Body of pancreas (tissue), 4 donors: ENCODE measurements at regions not wholly inside any gene's neighbourhood (a gene's known extent, or its start where the extent isn't known, plus 50 kb on each side); places are given as distances from the start of the nearest gene placed in this dataset.

Source experiments
- ATAC-seq: fragments of 150-250 bp; one replicate; pipeline ENCODE4 v1.9.1; 2016
- DNase-seq, 4 donors: peaks; one replicate each; pipeline ENCODE4 v3.0.0-alpha.2; 2019
- H3K27ac ChIP-seq, 4 donors: fragments of 200-600 bp; sonication (generic); 1 replicate in 3 of 4; 2 replicates in 1 of 4; pipeline versions ENCODE4 v1.5.1 to v1.6.1; 2016 to 2019; ENCODE audit warnings: mild to moderate bottlenecking in 1 of 4, mixed read lengths in 1 of 4, moderate library complexity in 1 of 4
- H3K27me3 ChIP-seq, 2 donors: fragments of 200-600 bp; sonication (generic); one replicate each; pipeline ENCODE4 v1.6.0; 2016; ENCODE audit warnings: mild to moderate bottlenecking in 1 of 2
- H3K36me3 ChIP-seq, 2 donors: fragments of 200-600 bp; sonication (generic); replicated peaks in 1 of 2; 2 replicates each; pipeline ENCODE4 v1.5.1; 2016; ENCODE audit warnings: low read depth in 2 of 2; ENCODE audit not compliant: insufficient read depth in 1 of 2
- H3K4me1 ChIP-seq: fragments of 200-600 bp; sonication (generic); one replicate; pipeline ENCODE4 v1.6.0; 2016
- H3K4me3 ChIP-seq, 2 donors: fragments of 200-600 bp; sonication (generic); 1 replicate in 1 of 2; 2 replicates in 1 of 2; pipeline ENCODE4 v1.5.1; 2016 to 2019
- H3K9me3 ChIP-seq, 3 donors: fragments of 200-600 bp; sonication (generic); 1 replicate in 2 of 3; 2 replicates in 1 of 3; pipeline ENCODE4 v1.5.1; 2016
- POLR2A ChIP-seq, 3 donors: fragments of 450-650 bp; IDR thresholded peaks; one replicate each; pipeline ENCODE4 v1.6.1; 2016; ENCODE audit warnings: antibody characterized with exemption in 3 of 3, mild to moderate bottlenecking in 2 of 3
- WGBS, 2 donors: methylation state at CpG; one replicate each; pipeline ENCODE4 v1.1.5; 2017; 5-methylcytosine and 5-hydroxymethylcytosine counted together
- intact Hi-C: fragments of 100-400 bp; cut with DNase I; formaldehyde crosslinking; loops from one replicate; pipeline ENCODE4 v1.15.1; 2023
- TF ChIP-seq, protein P1 (sequence below), 7 experiments: fragments of 450-650 bp in 4 of 7; fragments of 200-600 bp in 3 of 7; sonication (generic) in 3 of 7; IDR thresholded peaks; one replicate each; pipeline ENCODE4 v1.5.1; 2016 to 2019; ENCODE audit warnings: antibody characterized with exemption in 7 of 7

DNA sequence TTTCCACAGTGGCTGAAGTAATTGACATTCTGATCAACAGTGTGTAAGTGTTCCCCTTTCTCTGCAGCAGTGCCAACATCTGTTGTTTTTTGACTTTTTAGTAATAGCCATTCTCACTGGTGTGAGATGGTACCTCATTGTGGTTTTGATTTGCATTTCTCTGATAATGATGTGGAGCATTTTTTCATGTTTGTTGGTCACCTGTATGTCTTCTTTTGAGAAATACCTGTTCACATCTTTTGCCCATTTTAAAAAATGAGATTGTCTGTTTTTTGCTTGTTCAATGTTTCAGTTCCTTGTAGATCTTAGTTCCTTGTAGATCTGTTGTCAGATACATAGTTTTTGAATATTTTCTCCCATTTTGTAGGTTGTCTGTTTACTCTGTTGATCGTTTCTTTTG is 162.5 kb upstream of the PITX1 start:
- H3K9me3 ChIP-seq: no peaks in the 10 kb centered on the region
- ATAC-seq (no peak), DNase-seq (no peak)
- intact Hi-C loops: loop anchor here (10.0 kb wide), 1 partner anchor 282 kb away; no protein-coding TSS in a partner anchor
- H3K4me1 ChIP-seq: no peaks in the 10 kb centered on the region
- TF ChIP-seq, protein P1, sequence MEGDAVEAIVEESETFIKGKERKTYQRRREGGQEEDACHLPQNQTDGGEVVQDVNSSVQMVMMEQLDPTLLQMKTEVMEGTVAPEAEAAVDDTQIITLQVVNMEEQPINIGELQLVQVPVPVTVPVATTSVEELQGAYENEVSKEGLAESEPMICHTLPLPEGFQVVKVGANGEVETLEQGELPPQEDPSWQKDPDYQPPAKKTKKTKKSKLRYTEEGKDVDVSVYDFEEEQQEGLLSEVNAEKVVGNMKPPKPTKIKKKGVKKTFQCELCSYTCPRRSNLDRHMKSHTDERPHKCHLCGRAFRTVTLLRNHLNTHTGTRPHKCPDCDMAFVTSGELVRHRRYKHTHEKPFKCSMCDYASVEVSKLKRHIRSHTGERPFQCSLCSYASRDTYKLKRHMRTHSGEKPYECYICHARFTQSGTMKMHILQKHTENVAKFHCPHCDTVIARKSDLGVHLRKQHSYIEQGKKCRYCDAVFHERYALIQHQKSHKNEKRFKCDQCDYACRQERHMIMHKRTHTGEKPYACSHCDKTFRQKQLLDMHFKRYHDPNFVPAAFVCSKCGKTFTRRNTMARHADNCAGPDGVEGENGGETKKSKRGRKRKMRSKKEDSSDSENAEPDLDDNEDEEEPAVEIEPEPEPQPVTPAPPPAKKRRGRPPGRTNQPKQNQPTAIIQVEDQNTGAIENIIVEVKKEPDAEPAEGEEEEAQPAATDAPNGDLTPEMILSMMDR (IDR thresholded peaks at IDR 0.05): no peak
- TF ChIP-seq POLR2A (IDR thresholded peaks at IDR 0.05): no peak
- no peaks in the 10 kb centered on the region for H3K36me3 ChIP-seq
- H3K27me3 ChIP-seq: no peaks in the 10 kb centered on the region
- 57 to 59% methylated on average over 1 of the region's 1 CpG for WGBS, 2 donors
- no peak overlapping the region for H3K4me3 ChIP-seq
- no peak overlapping the region for H3K27ac ChIP-seq

- intact Hi-C loops: loop anchor here (10.0 kb wide), 1 partner anchor 280 kb away; no protein-coding TSS in a partner anchor
- Histone ChIP-seq H3K4me3 (no peak overlapping the region), H3K36me3 (no peaks in the 10 kb centered on the region), H3K4me1 (peaks cover 5% of the 10 kb centered on the region), H3K27ac (no peak overlapping the region), H3K27me3 (no peaks in the 10 kb centered on the region), H3K9me3 (no peaks in the 10 kb centered on the region)
- DNase-seq: no peak
- no peak for ATAC-seq
- no peak for TF ChIP-seq POLR2A (IDR thresholded peaks at IDR 0.05)
- TF ChIP-seq, protein P1 (IDR thresholded peaks at IDR 0.05): no peak
- 33 to 53% methylated on average over 3 of the region's 3 CpGs for WGBS, 2 donors
Observed at GRCh38 chr5:135195270-135195608, 161.2 kb upstream of the PITX1 start.

GRCh38 chr5:135194573-135195269 is 160.7 kb upstream of the PITX1 start:
- DNase-seq (no peak), ATAC-seq (no peak)
- Histone ChIP-seq H3K4me3 (no peak overlapping the region), H3K4me1 (peaks cover 5% of the 10 kb centered on the region), H3K27ac (no peak overlapping the region), H3K9me3 (no peaks in the 10 kb centered on the region), H3K27me3 (no peaks in the 10 kb centered on the region), H3K36me3 (no peaks in the 10 kb centered on the region)
- WGBS, 2 donors: 63% methylated on average over 4 of the region's 4 CpGs
- intact Hi-C loops: loop anchor here (10.0 kb wide), 1 partner anchor 280 kb away; no protein-coding TSS in a partner anchor
- no peak for TF ChIP-seq POLR2A (IDR thresholded peaks at IDR 0.05)
- TF ChIP-seq, protein P1 (IDR thresholded peaks at IDR 0.05): no peak

DNA sequence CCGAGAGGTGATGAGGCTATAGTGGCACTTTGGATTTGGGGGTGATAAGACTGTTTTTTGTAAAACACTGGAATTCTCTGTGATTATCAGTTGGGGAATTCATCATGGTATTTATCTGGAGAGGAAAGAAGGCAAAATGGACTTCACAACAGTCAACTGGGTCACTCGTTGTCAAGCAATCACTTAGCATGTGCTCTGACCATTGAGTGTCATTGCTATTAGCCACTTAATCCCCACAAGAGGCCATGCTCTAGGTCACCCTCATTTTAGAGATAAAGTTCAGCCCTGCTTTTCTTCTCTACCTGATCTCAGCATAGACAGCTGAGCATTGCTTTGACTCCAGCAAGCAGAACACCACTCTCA is 160.1 kb upstream of the PITX1 start:
- intact Hi-C loops: loop anchor here (10.0 kb wide), 1 partner anchor 279 kb away; no protein-coding TSS in a partner anchor
- Histone ChIP-seq H3K27ac (no peak overlapping the region), H3K9me3 (no peaks in the 10 kb centered on the region), H3K27me3 (no peaks in the 10 kb centered on the region), H3K4me1 (peaks cover 5% of the 10 kb centered on the region), H3K36me3 (no peaks in the 10 kb centered on the region), H3K4me3 (no peak overlapping the region)
- no peak for DNase-seq
- ATAC-seq: no peak
- TF ChIP-seq, protein P1 (IDR thresholded peaks at IDR 0.05): no peak
- TF ChIP-seq POLR2A (IDR thresholded peaks at IDR 0.05): no peak
- WGBS, 2 donors: 61% methylated on average over 2 of the region's 2 CpGs
